Endothelial cell of umbilical vein (primary cell): ENCODE measurements at regions not wholly inside any gene's neighbourhood (a gene's known extent, or its start where the extent isn't known, plus 50 kb on each side); places are given as distances from the start of the nearest gene placed in this dataset.

Experiments
- BruUV-seq: library from RNA; stranded (reverse); fragments of 400-500 nt; replicated peaks from 2 replicates; lab custom pipeline; 2021; lab: Mats Ljungman, UMichigan
- CTCF ChIA-PET: fragments of 300-600, 350-600 bp; sonication (Branson Sonifier 250); formaldehyde crosslinking; loops from one replicate; lab custom pipeline; 2021; ENCODE audit warnings: antibody characterized with exemption, inconsistent platforms; lab: Charles Lee
- POLR2A ChIA-PET: fragments of 300-600, 350-600 bp; sonication (Branson Sonifier 250); formaldehyde crosslinking; loops from one replicate; lab custom pipeline; 2021; ENCODE audit warnings: antibody characterized with exemption, inconsistent platforms; lab: Charles Lee
- DNase-seq: peaks from one replicate; pipeline ENCODE4 v3.0.0-alpha.2; 2011; ENCODE audit warnings: low read depth, low spot score
- FAIRE-seq: peaks from 2 replicates; lab custom pipeline; 2011; peaks lifted over from hg19 to GRCh38; lab: Jason Lieb, UNC
- H2AFZ ChIP-seq: 2 replicates; pipeline ENCODE4 v1.6.0; 2012; ENCODE audit warnings: low read depth, low read length, control low read depth, inconsistent platforms
- H3K27ac ChIP-seq: 2 replicates; pipeline ENCODE4 v1.5.1; 2011; ENCODE audit warnings: low read depth, mild to moderate bottlenecking, control low read depth, low read length, moderate library complexity; ENCODE audit not compliant: insufficient read depth
- H3K27me3 ChIP-seq, 2 experiments: 2 replicates each; pipeline versions ENCODE4 v1.6.0 to v1.6.1; 2011; ENCODE audit warnings: low read length in 2 of 2, mixed read lengths in 1 of 2; ENCODE audit not compliant: control insufficient read depth in 2 of 2, insufficient read depth in 2 of 2
- H3K36me3 ChIP-seq, 2 experiments: 2 replicates in 1 of 2; 3 replicates in 1 of 2; pipeline ENCODE4 v1.5.1; 2011; ENCODE audit warnings: low read length in 2 of 2, mild to moderate bottlenecking in 1 of 2, moderate library complexity in 1 of 2; ENCODE audit not compliant: control insufficient read depth in 2 of 2, insufficient read depth in 2 of 2; ENCODE audit errors: extremely low read depth in 1 of 2
- H3K4me1 ChIP-seq: 3 replicates; pipeline ENCODE4 v1.5.1; 2011; ENCODE audit warnings: mild to moderate bottlenecking, low read length; ENCODE audit not compliant: control insufficient read depth, insufficient read depth; ENCODE audit errors: extremely low read depth
- H3K4me2 ChIP-seq: 2 replicates; pipeline ENCODE4 v1.6.1; 2011; ENCODE audit warnings: low read length, control low read depth, mixed read lengths; ENCODE audit not compliant: insufficient read depth
- H3K4me3 ChIP-seq, 3 experiments: fragments of 200-600 bp in 1 of 3; sonication (generic), shearing (Covaris generic) in 1 of 3; replicated peaks in 1 of 3; 2 replicates each; pipeline ENCODE4 v1.5.1; 2011 to 2016; ENCODE audit warnings: control low read depth in 3 of 3, low read length in 3 of 3, mild to moderate bottlenecking in 2 of 3, inconsistent platforms in 1 of 3, low read depth in 1 of 3, moderate library complexity in 1 of 3; ENCODE audit not compliant: insufficient read depth in 1 of 3
- H3K79me2 ChIP-seq: 2 replicates; pipeline ENCODE4 v1.6.0; 2012; ENCODE audit warnings: low read length, inconsistent platforms; ENCODE audit not compliant: control insufficient read depth, insufficient read depth
- H3K9ac ChIP-seq: replicated peaks from 2 replicates; pipeline ENCODE3; 2011; ENCODE audit warnings: low read length, control low read depth; ENCODE audit not compliant: insufficient read depth; ENCODE audit errors: extremely low read depth
- H3K9me1 ChIP-seq: replicated peaks from 3 replicates; pipeline ENCODE4 v1.6.0; 2011; ENCODE audit warnings: mild to moderate bottlenecking, low read length; ENCODE audit not compliant: control insufficient read depth, insufficient read depth; ENCODE audit errors: extremely low read depth
- H3K9me3 ChIP-seq: replicated peaks from 2 replicates; pipeline ENCODE4 v1.5.1; 2012; ENCODE audit warnings: low read length, inconsistent platforms; ENCODE audit not compliant: control insufficient read depth, insufficient read depth
- H4K20me1 ChIP-seq: replicated peaks from 2 replicates; pipeline ENCODE3; 2011; ENCODE audit warnings: mild to moderate bottlenecking, low read length; ENCODE audit not compliant: control insufficient read depth, insufficient read depth; ENCODE audit errors: extremely low read depth
- CTCF ChIP-seq, 2 donors: IDR thresholded peaks; 1 replicate in 1 of 2; 2 replicates in 1 of 2; pipeline ENCODE4 v1.5.1; 2011; ENCODE audit warnings: low read length in 2 of 2, mild to moderate bottlenecking in 2 of 2, moderate library complexity in 2 of 2, control low read depth in 1 of 2, inconsistent platforms in 1 of 2, low read depth in 1 of 2; ENCODE audit not compliant: insufficient read depth in 1 of 2; ENCODE audit errors: extremely low read depth in 1 of 2
- EZH2 ChIP-seq: IDR thresholded peaks from 2 replicates; pipeline ENCODE4 v1.6.1; 2012; ENCODE audit warnings: borderline replicate concordance, low read depth, mild to moderate bottlenecking, moderate library complexity, low read length, inconsistent platforms; ENCODE audit not compliant: severe bottlenecking
- FOS ChIP-seq: IDR thresholded peaks from 2 replicates; pipeline ENCODE4 v1.6.1; 2011; ENCODE audit warnings: mild to moderate bottlenecking, low read length, moderate library complexity, borderline replicate concordance; ENCODE audit not compliant: insufficient read depth
- GATA2 ChIP-seq: IDR thresholded peaks from 2 replicates; pipeline ENCODE4 v1.7.0; 2011; ENCODE audit warnings: low read depth, mild to moderate bottlenecking, moderate library complexity, mixed read lengths, low read length; ENCODE audit not compliant: insufficient read length, insufficient read depth
- JUN ChIP-seq: IDR thresholded peaks from 2 replicates; pipeline ENCODE4 v1.6.1; 2011; ENCODE audit warnings: borderline replicate concordance, low read depth; ENCODE audit not compliant: insufficient read length, insufficient read depth
- MYC ChIP-seq: IDR thresholded peaks from one replicate; pipeline ENCODE4 v1.6.1; 2011; ENCODE audit warnings: mild to moderate bottlenecking, low read depth, low read length
- POLR2A ChIP-seq: IDR thresholded peaks from 2 replicates; pipeline ENCODE4 v1.6.1; 2012; ENCODE audit warnings: low read depth, mild to moderate bottlenecking, control low read depth, low read length
- POLR2AphosphoS5 ChIP-seq: IDR thresholded peaks from 2 replicates; pipeline ENCODE4 v1.6.1; 2012; ENCODE audit warnings: low read depth, mild to moderate bottlenecking, control low read depth, low read length, moderate library complexity; ENCODE audit not compliant: insufficient read depth
- dilution Hi-C: fragments of 300-500 bp; cut with MboI; formaldehyde crosslinking; loops from one replicate; pipeline ENCODE4 v1.15.0; 2019; ENCODE audit warnings: low sequenced_read_pairs; ENCODE audit not compliant: extremely low pct_ligation_motif_present
- intact Hi-C: fragments of 100-400 bp; cut with micrococcal nuclease; formaldehyde crosslinking; loops from one replicate; pipeline ENCODE4 v1.10.0; 2022
- TF ChIP-seq, protein P1 (sequence below): IDR thresholded peaks from 2 replicates; pipeline ENCODE4 v1.6.1; 2011; ENCODE audit not compliant: insufficient read depth, insufficient read length

- ChIA-PET POLR2A (no interaction called here), CTCF (no interaction called here)
- Histone ChIP-seq H3K9me3 (no peaks in the 10 kb centered on the region), H3K4me2 (no peak overlapping the region), H3K79me2 (no peaks in the 10 kb centered on the region), H4K20me1 (no peaks in the 10 kb centered on the region), H3K9ac (no peak overlapping the region), H3K27me3 (peaks cover 2 to 9% of the 10 kb centered on the region in 2 experiments), H2AFZ (no peak overlapping the region), H3K36me3 (no peaks in the 10 kb centered on the region), H3K4me3 (no peak overlapping the region), H3K27ac (no peak overlapping the region), H3K4me1 (no peaks in the 10 kb centered on the region), H3K9me1 (no peaks in the 10 kb centered on the region)
- BruUV-seq = no TSS peak
- dilution Hi-C loops = no loop called here
- intact Hi-C loops = no loop called here
- DNase-seq (no peak), FAIRE-seq (no peak)
- TF ChIP-seq EZH2 (no peak), POLR2AphosphoS5 (no peak), MYC (no peak), JUN (no peak), GATA2 (no peak), POLR2A (no peak), CTCF (IDR thresholded peaks at IDR 0.05; ENCODE audit: extremely low read depth in 1 of 2, insufficient read depth in 1 of 2, low read depth in 1 of 2, low read length in 2 of 2) (no peak), FOS (no peak)
- TF ChIP-seq, protein P1, sequence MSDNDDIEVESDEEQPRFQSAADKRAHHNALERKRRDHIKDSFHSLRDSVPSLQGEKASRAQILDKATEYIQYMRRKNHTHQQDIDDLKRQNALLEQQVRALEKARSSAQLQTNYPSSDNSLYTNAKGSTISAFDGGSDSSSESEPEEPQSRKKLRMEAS = no peak
Observed at GRCh38 chr10:33886299-33886698, 551.8 kb upstream of the NRP1 start.
